GM18511 (cell line): ENCODE measurements at regions not wholly inside any gene's neighbourhood (a gene's known extent, or its start where the extent isn't known, plus 50 kb on each side); places are given as distances from the start of the nearest gene placed in this dataset.
"Not testable (repeated sequence)": the region's sequence is repeated elsewhere in the genome, so short reads cannot be mapped to it uniquely, and the experiment has no call there.

ENCODE experiments used
- ATAC-seq: cut with Tn5 transposase; IDR thresholded peaks from one replicate; pipeline ENCODE4 v1.9.1; 2021; ENCODE audit warnings: mild to moderate bottlenecking, moderate library complexity; ENCODE audit not compliant: unreplicated experiment

DNA sequence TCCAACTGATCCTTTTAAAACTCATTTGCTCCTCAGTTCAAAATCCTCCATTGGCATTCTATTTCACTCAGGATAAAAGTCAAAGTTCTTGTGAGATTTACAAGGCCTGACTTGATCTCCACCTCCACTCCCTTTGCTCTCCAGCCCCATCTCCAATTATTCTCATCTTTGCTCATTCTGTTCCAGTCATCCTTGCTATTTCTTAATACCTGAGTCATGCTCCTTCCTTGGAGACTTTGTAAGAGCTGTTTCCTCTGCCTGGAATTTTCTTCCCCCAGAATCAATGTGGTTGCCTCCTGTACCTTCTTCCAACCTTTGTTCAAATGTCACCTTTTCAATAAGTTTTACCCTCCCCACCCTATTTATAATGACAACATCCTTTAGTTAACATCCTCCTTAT, 373.5 kb downstream of the HTR1B start:
- no peak for ATAC-seq

DNA sequence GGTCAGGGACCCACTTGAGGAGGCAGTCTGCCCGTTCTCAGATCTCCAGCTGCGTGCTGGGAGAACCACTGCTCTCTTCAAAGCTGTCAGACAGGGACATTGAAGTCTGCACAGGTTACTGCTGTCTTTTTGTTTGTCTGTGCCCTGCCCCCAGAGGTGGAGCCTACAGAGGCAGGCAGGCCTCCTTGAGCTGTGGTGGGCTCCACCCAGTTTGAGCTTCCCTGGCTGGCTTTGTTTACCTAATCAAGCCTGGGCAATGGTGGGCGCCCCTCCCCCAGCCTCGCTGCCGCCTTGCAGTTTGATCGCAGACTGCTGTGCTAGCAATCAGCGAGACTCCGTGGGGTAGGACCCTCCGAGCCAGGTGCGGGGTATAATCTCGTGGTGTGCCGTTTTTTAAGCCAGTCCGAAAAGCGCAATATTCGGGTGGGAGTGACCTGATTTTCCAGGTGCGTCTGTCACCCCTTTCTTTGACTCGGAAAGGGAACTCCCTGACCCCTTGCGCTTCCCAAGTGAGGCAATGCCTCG, 375.4 kb downstream of the HTR1B start:
- ATAC-seq, result not testable (repeated sequence)

DNA sequence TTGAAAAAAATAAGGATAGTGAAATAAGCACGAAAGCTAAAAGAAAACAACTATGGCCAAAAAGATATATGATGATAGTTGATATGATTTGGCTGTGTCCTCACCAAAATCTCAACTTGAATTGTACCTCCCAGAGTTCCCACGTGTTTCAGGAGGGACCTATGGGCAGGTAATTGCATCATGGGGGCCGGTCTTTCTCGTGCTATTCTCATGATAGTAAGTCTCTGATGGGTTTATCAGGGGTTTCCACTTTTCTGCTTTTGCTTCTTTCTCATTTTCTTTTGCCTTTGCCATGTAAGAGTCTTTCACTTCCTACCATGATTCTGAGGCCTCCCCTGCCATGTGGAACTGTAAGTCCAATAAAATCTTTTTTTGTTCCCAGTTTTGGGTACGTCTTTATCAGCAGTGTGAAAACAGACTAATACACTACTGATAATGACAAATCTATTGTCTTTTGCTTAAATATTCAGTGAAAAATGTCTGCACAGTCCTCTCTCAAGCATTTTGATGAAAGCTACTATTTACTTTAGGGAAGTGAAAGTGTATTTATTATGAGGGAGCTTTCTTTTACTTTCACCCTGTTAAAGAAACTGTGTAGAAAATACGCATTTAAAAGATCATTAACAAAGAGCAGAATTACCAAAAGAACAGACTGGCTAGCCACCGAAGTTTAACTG, 389.1 kb downstream of the HTR1B start:
- no peak for ATAC-seq

DNA sequence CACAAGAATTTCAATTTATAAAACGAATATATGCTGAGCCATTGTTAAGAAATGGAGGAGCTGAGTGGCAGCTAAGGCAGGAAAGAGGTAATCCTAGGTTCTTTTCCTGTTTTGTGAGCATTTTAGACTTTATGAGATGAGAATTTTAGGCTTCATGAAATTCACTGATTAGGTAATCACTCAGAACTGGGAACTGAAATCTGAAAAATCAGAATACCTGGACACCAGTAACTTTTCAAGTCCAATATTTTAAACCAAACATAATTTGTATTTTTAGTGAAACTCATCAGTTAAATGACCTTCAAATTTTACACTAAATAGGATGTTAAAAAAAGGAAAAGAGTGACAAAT, 389.9 kb downstream of the HTR1B start:
- ATAC-seq, result no peak

DNA sequence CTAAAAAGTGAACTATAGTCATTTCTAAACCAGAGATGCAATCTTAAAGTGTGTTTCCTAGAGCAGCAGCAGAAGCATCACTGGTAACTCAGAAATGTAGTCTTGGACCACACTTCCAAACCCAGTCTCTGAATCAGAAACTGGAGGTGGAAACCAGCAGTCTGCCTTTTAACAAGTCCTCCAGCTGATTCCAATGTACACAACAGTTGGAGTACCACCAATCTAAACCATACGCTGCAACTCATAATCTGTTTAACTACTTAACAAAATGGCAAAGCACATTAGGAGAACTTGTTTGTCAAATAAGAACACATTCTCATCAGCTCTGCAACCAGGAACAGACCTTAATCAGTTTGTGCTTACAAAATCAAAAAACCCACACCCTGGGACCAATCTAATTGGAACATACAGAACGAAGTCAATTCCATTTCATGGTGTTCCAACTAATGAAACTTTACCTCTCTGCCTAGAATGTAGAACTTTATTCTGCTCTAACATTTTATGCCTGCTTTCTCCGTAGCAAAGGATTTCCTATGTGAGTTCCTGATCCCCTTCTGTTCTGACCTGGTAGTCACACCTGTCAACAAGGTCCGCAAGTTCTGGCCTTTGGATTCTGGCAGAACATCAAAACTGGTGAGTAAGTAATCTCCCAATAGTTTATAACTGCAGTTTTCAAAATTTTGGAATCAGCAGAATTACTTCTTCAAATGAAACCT, 390.4 kb downstream of the HTR1B start:
- ATAC-seq, result no peak

DNA sequence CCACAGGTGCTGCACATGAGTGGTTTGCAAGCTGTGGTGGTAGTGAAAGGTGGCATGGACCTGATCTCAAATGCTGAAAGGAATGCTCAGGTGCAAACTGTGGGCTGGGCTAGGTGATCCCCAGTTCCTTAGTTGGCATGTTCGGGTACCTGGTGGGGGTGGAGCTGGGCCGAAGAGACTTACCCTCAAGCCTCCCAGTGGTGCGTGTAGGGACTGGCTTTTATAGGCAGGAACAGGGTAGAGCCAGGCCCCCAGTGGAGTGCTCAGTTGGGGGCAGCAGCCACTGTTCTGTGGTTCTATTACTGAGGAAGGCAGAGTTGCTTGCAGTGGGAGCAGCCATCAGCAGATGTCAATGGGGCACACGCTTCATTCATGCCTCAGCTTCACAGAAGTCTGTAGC, 399.8 kb downstream of the HTR1B start:
- ATAC-seq, result no peak

DNA sequence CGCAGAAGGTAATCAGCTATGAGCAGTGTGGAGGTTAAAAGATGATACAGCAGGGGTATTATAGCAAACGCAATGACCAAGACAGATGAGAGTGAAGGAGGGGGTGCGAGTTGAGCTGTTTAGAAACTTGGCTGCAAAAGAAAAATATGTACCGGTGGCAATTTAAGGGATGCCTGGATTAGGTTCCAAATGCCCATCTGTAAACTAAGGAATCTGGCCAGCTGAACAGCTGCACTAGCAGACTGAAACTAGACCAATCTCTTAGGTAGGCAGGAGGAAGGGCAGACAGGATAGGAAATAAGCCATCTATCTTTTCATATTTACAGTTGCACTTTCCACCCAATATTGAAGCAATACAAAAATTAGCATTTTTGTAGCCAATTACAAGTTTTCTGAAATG, 407.6 kb downstream of the HTR1B start:
- no peak for ATAC-seq

DNA sequence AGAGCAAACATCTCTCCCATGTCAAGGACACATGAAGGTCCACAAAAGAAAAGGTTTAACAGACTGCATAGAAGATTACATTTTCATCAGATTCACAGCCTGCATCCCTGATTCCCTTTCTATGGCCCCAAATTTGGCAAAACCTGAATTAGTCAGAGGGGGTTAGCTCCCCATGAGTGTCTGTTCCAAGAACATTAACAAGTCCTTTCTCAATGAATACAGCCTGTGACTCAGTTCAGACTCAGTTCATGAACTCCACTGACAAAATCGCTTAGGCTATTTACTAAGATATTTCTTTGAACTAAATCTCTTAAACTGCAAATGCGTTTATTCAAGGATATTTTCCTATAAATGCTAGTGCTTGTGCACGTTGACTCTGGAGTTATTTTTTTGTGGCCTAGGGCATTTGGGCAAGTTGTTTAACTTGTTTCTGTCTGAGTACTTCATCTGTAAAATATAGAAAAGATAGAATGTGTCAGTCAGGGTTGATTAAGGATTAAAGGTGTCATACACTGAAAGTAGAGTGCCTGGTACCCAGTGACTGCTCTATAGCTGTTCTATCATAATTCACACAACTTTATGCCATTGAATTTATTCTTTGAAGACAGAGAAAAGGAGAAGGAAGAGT, 422.6 kb downstream of the HTR1B start:
- ATAC-seq, result no peak

DNA sequence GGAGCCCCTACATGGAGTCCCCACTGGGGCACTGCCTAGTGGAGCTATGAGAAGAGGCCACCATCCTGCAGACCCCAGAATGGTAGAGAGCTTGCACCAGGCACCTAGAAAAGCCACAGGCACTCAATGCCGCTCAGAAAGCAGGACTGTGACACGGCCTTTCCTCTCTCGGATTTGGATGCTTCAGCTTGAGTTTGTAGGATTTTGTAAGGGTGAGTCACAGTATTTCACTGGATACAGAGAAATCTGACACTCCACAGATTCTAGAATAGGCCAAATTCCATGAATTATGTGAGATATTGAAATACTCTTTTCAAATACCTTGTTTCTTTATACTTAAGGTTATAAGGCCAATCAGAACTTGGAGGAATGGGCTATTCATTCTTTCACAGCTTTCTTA, 424.5 kb downstream of the HTR1B start:
- no peak for ATAC-seq

DNA sequence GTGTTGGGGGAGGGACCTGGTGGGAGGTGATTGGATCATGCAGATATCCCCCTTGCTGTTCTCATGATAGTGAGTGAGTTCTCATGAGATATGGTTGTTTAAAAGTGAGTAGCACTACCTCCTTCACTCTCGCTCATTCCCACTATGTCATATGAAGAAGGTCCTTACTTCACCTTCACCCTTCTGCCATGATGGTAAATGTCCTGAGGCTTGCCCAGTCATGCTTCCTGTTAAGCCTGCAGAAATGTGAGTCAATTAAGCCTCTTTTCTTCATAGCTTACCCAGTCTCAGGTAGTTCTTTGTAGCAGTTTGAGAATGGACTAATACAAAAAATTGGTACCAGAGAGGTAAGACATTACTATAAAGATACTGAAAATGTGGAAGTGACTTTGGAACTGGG, 425.9 kb downstream of the HTR1B start:
- ATAC-seq, result no peak

DNA sequence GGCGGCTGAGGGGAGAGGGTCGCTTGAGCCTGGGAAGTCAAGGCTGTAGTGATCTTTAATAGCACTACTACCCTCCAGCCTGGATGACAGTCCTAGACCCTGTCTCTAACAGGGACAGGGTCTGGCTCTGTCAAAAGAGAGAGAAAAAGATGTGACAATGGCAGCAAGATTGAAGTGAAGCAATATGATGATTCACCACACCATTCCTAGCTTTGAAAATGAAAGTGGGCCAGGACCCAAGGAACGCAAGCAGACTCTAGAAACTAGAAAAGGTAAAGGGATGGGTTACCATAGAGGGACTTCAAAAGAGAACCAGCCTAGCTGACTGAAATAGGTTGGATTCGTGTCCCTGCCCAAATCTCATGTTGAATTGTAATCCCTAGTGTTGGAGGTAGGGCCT, 426.9 kb downstream of the HTR1B start:
- ATAC-seq, result no peak

DNA sequence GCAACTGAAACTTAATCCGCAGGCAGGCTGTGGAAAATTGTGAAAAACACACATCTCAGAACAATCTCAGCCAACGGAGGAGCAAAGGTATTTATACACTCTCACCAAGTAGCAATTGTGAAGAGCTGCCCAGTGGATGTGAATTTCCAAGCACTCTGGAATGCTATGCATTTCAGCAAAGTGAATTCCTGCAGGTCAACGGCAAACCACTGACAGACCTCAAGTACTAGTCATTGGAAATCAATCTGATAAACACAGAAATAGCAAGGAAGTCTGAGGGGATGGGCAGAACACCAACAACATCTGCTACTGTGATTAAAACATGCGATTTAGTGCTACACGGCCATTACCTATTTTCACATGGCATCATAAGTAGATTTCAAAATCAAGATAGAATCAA, 429.1 kb downstream of the HTR1B start:
- no peak for ATAC-seq

DNA sequence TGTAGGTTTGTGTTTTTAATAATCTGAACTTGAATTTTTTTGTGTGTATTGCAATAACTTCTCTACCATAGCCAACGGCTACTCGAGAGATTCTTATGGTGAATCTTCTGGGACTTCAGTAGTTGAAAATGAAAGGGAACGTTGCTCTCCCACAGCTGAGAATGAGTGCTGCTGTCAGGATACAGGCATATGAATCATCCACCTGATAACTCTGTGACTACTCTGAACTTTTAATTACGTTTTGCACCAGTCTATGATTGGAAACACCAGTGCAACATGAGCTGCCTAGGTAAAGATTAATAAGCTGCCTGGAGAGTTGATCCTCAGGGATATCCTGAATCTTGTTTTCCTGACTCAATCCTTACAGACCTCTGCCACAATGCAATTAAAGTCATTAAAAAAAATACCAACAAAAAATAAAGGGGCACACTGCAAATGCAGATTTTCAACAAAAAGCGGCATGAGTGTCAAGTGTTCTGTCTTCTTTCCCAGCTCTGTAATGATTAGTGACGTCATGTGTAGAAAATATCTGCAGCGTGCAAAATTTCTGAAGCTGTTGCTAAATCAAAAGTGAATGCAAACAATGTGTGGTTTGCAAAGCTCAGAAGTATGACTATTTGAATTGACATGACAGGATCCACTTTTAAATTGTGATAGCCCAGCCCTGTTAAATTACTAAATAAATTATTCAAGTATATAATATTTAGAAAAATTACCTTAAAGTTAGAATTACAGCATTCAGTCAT, 432.2 kb downstream of the HTR1B start:
- ATAC-seq, result no peak

DNA sequence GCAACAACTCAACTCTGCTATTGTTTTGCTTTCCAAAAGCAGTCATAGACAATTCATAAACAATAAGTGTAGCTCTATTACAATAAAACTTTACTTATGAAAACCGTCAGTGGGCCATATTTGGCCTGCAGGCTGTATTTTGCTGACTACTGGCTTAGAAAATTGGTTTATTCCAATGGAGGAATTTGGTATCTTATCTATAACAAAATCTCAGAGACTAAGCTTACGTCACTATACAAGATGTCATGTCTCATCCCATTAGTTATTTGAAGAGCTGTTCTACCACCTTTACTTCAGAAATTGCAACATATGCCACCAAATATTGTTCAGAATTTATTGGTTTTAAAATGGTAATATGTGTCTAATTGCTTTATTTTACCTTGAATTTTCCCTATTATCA, 436.9 kb downstream of the HTR1B start:
- no peak for ATAC-seq

DNA sequence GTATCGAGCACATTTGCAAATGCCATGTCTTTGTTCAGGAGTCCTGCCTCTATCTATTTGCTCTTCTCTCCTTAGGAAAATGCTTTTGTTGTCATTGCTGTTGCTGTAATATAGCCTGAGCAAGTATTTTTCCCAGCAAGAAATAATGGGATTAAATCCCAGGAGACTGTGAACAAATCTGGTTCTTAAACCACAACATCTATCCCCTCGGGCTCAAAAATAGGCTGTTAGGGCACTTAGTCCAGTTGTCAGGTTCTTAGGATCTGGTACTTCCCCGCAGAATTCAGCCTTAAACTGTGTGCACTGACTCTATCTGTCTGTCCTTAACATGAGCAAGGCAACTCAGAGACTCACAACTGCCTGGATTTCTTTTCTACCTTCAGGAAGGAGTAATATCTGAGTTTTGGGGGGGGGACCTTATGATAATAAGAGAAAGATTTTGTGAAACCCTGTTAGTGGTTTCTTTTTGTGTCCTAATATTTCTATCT, 437.5 kb downstream of the HTR1B start:
- no peak for ATAC-seq

DNA sequence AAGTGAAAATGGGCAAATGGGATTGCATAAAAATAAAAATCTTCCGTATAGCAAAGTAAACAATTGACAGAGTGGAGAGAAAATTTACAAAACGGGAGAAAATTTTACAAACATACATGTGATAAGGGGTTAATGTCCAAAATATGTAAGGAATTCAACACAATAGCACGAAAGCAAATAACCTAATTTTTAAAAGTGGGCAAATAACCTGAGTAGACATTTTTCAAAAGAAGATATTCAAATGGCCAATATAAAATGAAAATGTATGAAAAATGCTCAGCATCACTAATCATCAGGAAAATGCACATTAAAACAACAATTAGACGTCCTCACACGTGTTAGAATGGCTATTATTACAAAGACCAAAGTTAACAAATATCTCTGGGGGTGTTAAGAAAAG, 441.5 kb downstream of the HTR1B start:
- no peak for ATAC-seq

DNA sequence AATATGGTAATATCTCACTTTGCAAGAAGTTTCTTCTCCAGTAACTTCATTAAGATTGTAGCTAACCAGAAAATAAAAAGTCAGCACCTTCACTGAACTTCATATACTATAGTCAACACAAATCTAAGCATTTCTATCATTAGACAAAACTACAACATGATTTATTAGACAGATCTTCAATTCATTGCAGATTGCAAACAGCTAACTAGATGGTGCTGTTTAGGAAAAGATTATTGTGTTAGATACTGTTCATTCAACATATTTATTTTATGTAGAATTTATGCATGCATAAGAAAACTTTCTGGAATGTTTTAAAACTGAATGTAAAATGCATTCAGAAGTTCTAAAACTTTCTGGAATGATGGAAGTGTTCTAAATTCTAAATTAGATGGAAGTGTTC, 442.1 kb downstream of the HTR1B start:
- ATAC-seq, result no peak

DNA sequence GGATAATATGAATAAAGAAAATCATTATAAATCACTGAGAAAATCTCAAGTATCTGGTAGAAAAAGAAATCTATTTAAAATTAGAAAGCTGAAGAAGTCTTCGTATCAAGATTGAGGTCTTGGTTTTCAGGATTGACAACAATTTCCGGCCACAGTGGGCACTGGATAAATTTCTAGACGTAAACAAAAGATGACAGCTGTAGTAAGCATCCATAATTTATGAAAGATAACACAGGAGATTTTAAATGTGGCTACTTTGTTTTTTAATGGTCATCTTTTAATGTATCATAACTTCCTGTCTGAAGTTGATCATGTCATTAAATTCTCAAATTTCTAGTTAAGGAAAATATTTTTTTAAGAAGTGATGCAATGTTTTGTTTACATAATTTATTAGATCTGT, 444.2 kb downstream of the HTR1B start:
- ATAC-seq, result no peak

DNA sequence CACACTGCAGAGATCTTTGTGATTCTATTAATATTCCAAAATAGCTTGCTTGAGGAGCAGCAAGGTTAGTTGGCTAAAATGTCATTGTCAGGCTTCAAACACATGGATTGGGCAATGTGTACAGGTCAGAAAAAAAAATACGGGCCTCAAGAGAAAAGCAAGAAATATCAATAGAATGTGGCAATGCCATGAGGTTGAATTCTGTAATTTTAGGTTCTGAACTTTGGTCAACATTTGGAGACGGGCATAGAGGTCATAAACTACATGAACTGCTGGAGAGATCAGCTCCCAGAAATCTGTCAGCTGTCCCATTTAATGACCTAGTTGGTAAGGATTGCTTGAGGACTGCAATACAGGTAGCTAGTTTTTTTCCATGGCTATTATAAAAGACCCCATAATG, 445.8 kb downstream of the HTR1B start:
- no peak for ATAC-seq

DNA sequence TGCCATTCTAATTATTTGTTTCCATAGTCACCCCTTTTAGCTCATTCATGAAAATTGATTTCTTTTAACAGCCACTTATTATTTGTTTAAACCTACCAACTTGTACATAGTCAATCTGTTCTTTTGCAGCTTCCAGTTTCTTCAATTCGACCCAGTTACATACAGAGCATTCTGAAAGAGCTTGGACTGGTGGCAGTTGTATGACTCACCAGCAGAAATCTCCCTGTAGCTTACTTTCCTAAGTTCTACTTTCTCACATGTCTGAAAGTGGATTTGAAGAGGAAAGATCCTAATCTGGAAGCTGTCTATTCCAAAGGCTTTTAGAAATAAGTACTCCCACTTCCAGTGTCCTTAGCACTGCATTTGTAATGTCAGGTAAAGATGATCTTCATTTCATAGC, 447.9 kb downstream of the HTR1B start:
- no peak for ATAC-seq

DNA sequence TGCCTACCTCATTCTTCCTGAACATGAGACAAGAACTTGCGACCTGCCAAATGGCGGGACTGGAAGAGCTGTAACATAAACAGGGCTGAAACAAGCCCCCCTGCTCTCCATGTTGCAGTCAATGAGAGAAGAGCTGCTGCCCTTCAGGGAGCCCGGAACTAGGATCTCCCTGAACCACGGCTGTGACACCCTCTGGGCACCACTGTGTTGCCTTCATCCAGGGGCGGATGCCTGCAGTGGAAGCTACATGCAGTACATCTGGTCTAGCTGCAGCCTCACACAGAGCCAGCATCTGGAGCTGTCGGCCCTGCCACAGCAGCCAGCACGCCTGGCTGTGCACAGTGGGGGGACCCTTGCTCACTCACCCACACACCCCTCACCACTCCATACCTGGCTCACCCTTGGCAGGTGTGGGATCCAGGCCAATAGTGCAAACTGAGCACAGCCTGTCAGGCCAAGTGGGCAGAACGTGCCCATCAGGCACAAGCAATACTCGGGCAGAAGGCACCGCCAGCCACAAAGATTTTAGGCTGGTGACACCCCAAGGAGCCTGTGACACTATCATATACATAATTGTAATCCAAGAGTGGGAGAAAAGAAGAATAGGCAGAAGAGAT, 451.3 kb downstream of the HTR1B start:
- no peak for ATAC-seq
